Ovary (tissue), 3 donors: ENCODE measurements at regions not wholly inside any gene's neighbourhood (a gene's known extent, or its start where the extent isn't known, plus 50 kb on each side); places are given as distances from the start of the nearest gene placed in this dataset.

Experiments used
- CTCF ChIP-seq, 3 donors: fragments of 450-650 bp in 2 of 3; fragments of 200-600 bp in 1 of 3; IDR thresholded peaks; one replicate each; pipeline versions ENCODE4 v1.5.1 to v1.8.0; 2016 to 2022; ENCODE audit warnings: antibody characterized with exemption in 3 of 3, mild to moderate bottlenecking in 1 of 3
- EP300 ChIP-seq: sonication (generic); formaldehyde crosslinking; IDR thresholded peaks from one replicate; pipeline ENCODE4 v1.6.1; 2017; ENCODE audit warnings: antibody characterized with exemption
- POLR2A ChIP-seq: fragments of 450-650 bp; IDR thresholded peaks from one replicate; pipeline ENCODE4 v1.6.1; 2017; ENCODE audit warnings: antibody characterized with exemption, mild to moderate bottlenecking, moderate library complexity
- donor health status: DM: no; HTN: no; CAD: no.

GRCh38 chr5:82365744-82366228, 87.6 kb upstream of the RPS23 start:
- TF ChIP-seq POLR2A, result no peak
- TF ChIP-seq CTCF (IDR thresholded peaks at IDR 0.05), result no peak
- no peak for TF ChIP-seq EP300
